WTC11 (cell line): ENCODE measurements at regions not wholly inside any gene's neighbourhood (a gene's known extent, or its start where the extent isn't known, plus 50 kb on each side); places are given as distances from the start of the nearest gene placed in this dataset.

ENCODE experiments used
- ATAC-seq: fragments of 200-7000 bp; cut with Tn5 transposase; 2 replicates; pipeline ENCODE4 v1.10.0; 2021; ENCODE audit warnings: mild to moderate bottlenecking, moderate library complexity
- CTCF ChIA-PET: fragments of 300-600 bp; sonication (Branson Sonifier 250); formaldehyde crosslinking; loops from one replicate; lab custom pipeline; 2021; ENCODE audit warnings: antibody characterized with exemption; lab: Charles Lee
- POLR2A ChIA-PET: fragments of 350-600 bp; sonication (Branson Sonifier 250); formaldehyde crosslinking; loops from one replicate; lab custom pipeline; 2021; ENCODE audit warnings: antibody characterized with exemption; lab: Charles Lee
- DNase-seq: peaks from one replicate; pipeline ENCODE4 v3.0.0; 2021; ENCODE audit warnings: low spot score
- H3K27ac Mint-ChIP-seq: 2 replicates; pipeline ENCODE4 v1.8.0; 2021; ENCODE audit warnings: mixed read lengths
- H3K27me3 Mint-ChIP-seq: 2 replicates; pipeline ENCODE4 v1.8.0; 2021; ENCODE audit warnings: low read depth, mild to moderate bottlenecking, moderate library complexity, mixed read lengths
- H3K36me3 Mint-ChIP-seq: 2 replicates; pipeline ENCODE4 v1.8.0; 2021; ENCODE audit warnings: mixed read lengths
- H3K4me1 Mint-ChIP-seq: 2 replicates; pipeline ENCODE4 v1.8.0; 2022; ENCODE audit warnings: mixed read lengths
- H3K4me3 Mint-ChIP-seq: 2 replicates; pipeline ENCODE4 v1.8.0; 2021; ENCODE audit warnings: mild to moderate bottlenecking, moderate library complexity, mixed read lengths
- H3K9me3 Mint-ChIP-seq: 2 replicates; pipeline ENCODE4 v1.8.0; 2021; ENCODE audit warnings: mixed read lengths
- ARID4B ChIP-seq: sonication (generic); formaldehyde crosslinking; IDR thresholded peaks from 2 replicates; pipeline ENCODE4 v1.8.0; 2023; ENCODE audit warnings: missing genetic modification reagents, mild to moderate bottlenecking, borderline replicate concordance
- ATF6 ChIP-seq: sonication (generic); formaldehyde crosslinking; IDR thresholded peaks from 2 replicates; pipeline ENCODE4 v1.8.1; 2023; ENCODE audit warnings: mild to moderate bottlenecking, missing genetic modification reagents
- CBFB ChIP-seq: sonication (generic); formaldehyde crosslinking; IDR thresholded peaks from 2 replicates; pipeline ENCODE4 v1.8.1; 2022; ENCODE audit warnings: mild to moderate bottlenecking, low read depth, missing genetic modification reagents
- CREM ChIP-seq: sonication (generic); formaldehyde crosslinking; IDR thresholded peaks from 2 replicates; pipeline ENCODE4 v1.8.1; 2022; ENCODE audit warnings: mild to moderate bottlenecking, missing genetic modification reagents, moderate library complexity
- FOXJ3 ChIP-seq: sonication (generic); formaldehyde crosslinking; IDR thresholded peaks from 2 replicates; pipeline ENCODE4 v1.9.0; 2021; ENCODE audit warnings: missing genetic modification reagents, mild to moderate bottlenecking, borderline replicate concordance
- FOXK1 ChIP-seq: sonication (generic); formaldehyde crosslinking; IDR thresholded peaks from 2 replicates; pipeline ENCODE4 v1.8.0; 2022; ENCODE audit warnings: mild to moderate bottlenecking, moderate library complexity, missing genetic modification reagents
- HMGA2 ChIP-seq: fragments of 250-450 bp; sonication (Bioruptor Pico); IDR thresholded peaks from 2 replicates; pipeline ENCODE4 v1.4.0; 2021; ENCODE audit warnings: mild to moderate bottlenecking, moderate library complexity
- HMGXB4 ChIP-seq: sonication (generic); formaldehyde crosslinking; IDR thresholded peaks from 2 replicates; pipeline ENCODE4 v1.8.1; 2023; ENCODE audit warnings: mild to moderate bottlenecking, moderate library complexity, missing genetic modification reagents
- KAT7 ChIP-seq: sonication (generic); formaldehyde crosslinking; IDR thresholded peaks from 2 replicates; pipeline ENCODE4 v1.8.1; 2023; ENCODE audit warnings: missing genetic modification reagents, mild to moderate bottlenecking, borderline replicate concordance
- MYBL2 ChIP-seq: sonication (generic); formaldehyde crosslinking; IDR thresholded peaks from 2 replicates; pipeline ENCODE4 v1.8.1; 2023; ENCODE audit warnings: mild to moderate bottlenecking, moderate library complexity, missing genetic modification reagents
- NR3C1 ChIP-seq: sonication (generic); formaldehyde crosslinking; conservative IDR thresholded peaks from 2 replicates; pipeline ENCODE4 v1.8.1; 2023; ENCODE audit warnings: low read depth, mild to moderate bottlenecking, missing genetic modification reagents
- SMAD4 ChIP-seq: sonication (generic); formaldehyde crosslinking; IDR thresholded peaks from 2 replicates; pipeline ENCODE4 v1.8.0; 2022; ENCODE audit warnings: mild to moderate bottlenecking, missing genetic modification reagents
- STAT6 ChIP-seq: sonication (generic); formaldehyde crosslinking; conservative IDR thresholded peaks from 2 replicates; pipeline ENCODE4 v1.8.1; 2023; ENCODE audit warnings: mild to moderate bottlenecking, low read depth, missing genetic modification reagents, moderate library complexity
- USF1 ChIP-seq: sonication (generic); formaldehyde crosslinking; IDR thresholded peaks from 2 replicates; pipeline ENCODE4 v1.8.0; 2022; ENCODE audit warnings: mild to moderate bottlenecking, missing genetic modification reagents
- ZBTB21 ChIP-seq: sonication (generic); formaldehyde crosslinking; IDR thresholded peaks from 2 replicates; pipeline ENCODE4 v1.8.1; 2023; ENCODE audit warnings: mild to moderate bottlenecking, missing genetic modification reagents, borderline replicate concordance
- ZNF423 ChIP-seq: fragments of 250-450 bp; sonication (Bioruptor Pico); IDR thresholded peaks from 2 replicates; pipeline ENCODE4 v2.1.2; 2022; ENCODE audit warnings: mild to moderate bottlenecking, moderate library complexity
- ZNF512 ChIP-seq: sonication (generic); formaldehyde crosslinking; IDR thresholded peaks from 2 replicates; pipeline ENCODE4 v1.8.1; 2022; ENCODE audit warnings: missing genetic modification reagents, borderline replicate concordance

- TF ChIP-seq USF1 (CRISPR knock-in tag) = no peak
- TF ChIP-seq ZNF512 (CRISPR knock-in tag) = no peak
- TF ChIP-seq CBFB (CRISPR knock-in tag) = no peak
- TF ChIP-seq ZBTB21 (CRISPR knock-in tag) = no peak
- no peak for TF ChIP-seq STAT6
- no peak for TF ChIP-seq SMAD4 (CRISPR knock-in tag)
Measured at GRCh38 chr19:16019691-16020448, 56.4 kb upstream of the TPM4 start (continued).

GRCh38 chr19:16021796-16022195 lies 54.5 kb upstream of the TPM4 start:
- H3K4me1 Mint-ChIP-seq = no peaks in the 10 kb centered on the region
- TF ChIP-seq FOXK1 (CRISPR knock-in tag) = no peak
- no peak for TF ChIP-seq HMGA2 (CRISPR knock-in tag)
- no peak for TF ChIP-seq NR3C1
- no peak for TF ChIP-seq KAT7 (CRISPR knock-in tag)
- TF ChIP-seq CREM (CRISPR knock-in tag) = no peak
- TF ChIP-seq ARID4B (CRISPR knock-in tag) = no peak
- TF ChIP-seq HMGXB4 = no peak
- no peak for TF ChIP-seq ZNF423
- TF ChIP-seq ATF6 (CRISPR knock-in tag) = no peak
- no peak for TF ChIP-seq FOXJ3 (CRISPR knock-in tag)
- no peak for TF ChIP-seq MYBL2 (CRISPR knock-in tag)
- TF ChIP-seq USF1 (CRISPR knock-in tag) = no peak
- TF ChIP-seq, all 79 proteins: peak for 0
- Mint-ChIP-seq H3K9me3 (no peaks in the 10 kb centered on the region), H3K36me3 (no peaks in the 10 kb centered on the region), H3K27ac (no peak overlapping the region), H3K4me3 (no peak overlapping the region), H3K27me3 (no peaks in the 10 kb centered on the region)
- no peak for DNase-seq
- no peak for ATAC-seq
- POLR2A ChIA-PET = no interaction called here
- CTCF ChIA-PET = no interaction called here
